CD4-positive, alpha-beta T cell (primary cell): ENCODE measurements at regions not wholly inside any gene's neighbourhood (a gene's known extent, or its start where the extent isn't known, plus 50 kb on each side); places are given as distances from the start of the nearest gene placed in this dataset.

Experiments
- ATAC-seq: fragments of 200-7000 bp; cut with Tn5 transposase; one replicate; pipeline ENCODE4 v1.10.0; 2022; ENCODE audit warnings: mild to moderate bottlenecking; ENCODE audit not compliant: poor library complexity
- CTCF ChIA-PET: fragments of 350-600 bp; sonication (Branson Sonifier 250); formaldehyde crosslinking; loops from one replicate; lab custom pipeline; 2021; ENCODE audit warnings: antibody characterized with exemption, inconsistent platforms; lab: Charles Lee
- POLR2A ChIA-PET: fragments of 350-600 bp; sonication (Branson Sonifier 250); formaldehyde crosslinking; loops from one replicate; lab custom pipeline; 2021; ENCODE audit warnings: antibody characterized with exemption, inconsistent platforms; lab: Charles Lee
- DNase-seq, 14 experiments: peaks; one replicate each; pipeline ENCODE4 v3.0.0-alpha.2; 2013 to 2020; ENCODE audit warnings: mixed read lengths in 2 of 14
- H3K27ac ChIP-seq, 2 donors: one replicate each; pipeline versions ENCODE4 v1.5.1 to v1.7.0; 2013; ENCODE audit warnings: low read length in 2 of 2, low read depth in 1 of 2, mild to moderate bottlenecking in 1 of 2
- H3K27me3 ChIP-seq, 2 experiments: 1 replicate in 1 of 2; 2 replicates in 1 of 2; pipeline versions ENCODE4 v1.6.1 to v1.7.0; 2013; ENCODE audit warnings: low read length in 2 of 2, control low read depth in 1 of 2, mild to moderate bottlenecking in 1 of 2, moderate library complexity in 1 of 2; ENCODE audit not compliant: insufficient read depth in 2 of 2, control insufficient read depth in 1 of 2
- H3K36me3 ChIP-seq: one replicate; pipeline ENCODE4 v1.6.1; 2013; ENCODE audit warnings: low read length, control low read depth; ENCODE audit not compliant: insufficient read depth
- H3K4me1 ChIP-seq: one replicate; pipeline ENCODE4 v1.6.1; 2013; ENCODE audit warnings: low read length, control low read depth; ENCODE audit not compliant: insufficient read depth
- H3K4me3 ChIP-seq: one replicate; pipeline ENCODE4 v1.5.1; 2013; ENCODE audit warnings: mild to moderate bottlenecking, low read length, moderate library complexity
- H3K9me3 ChIP-seq, 2 experiments: 1 replicate in 1 of 2; 2 replicates in 1 of 2; pipeline versions ENCODE4 v1.6.1 to v1.7.0; 2013; ENCODE audit warnings: low read length in 2 of 2, mild to moderate bottlenecking in 2 of 2, control low read depth in 1 of 2, moderate library complexity in 1 of 2; ENCODE audit not compliant: control insufficient read depth in 1 of 2, insufficient read depth in 1 of 2
- H3K27ac Mint-ChIP-seq: one replicate; pipeline ENCODE4 v1.8.0; 2020; ENCODE audit warnings: mixed read lengths
- H3K27me3 Mint-ChIP-seq: one replicate; pipeline ENCODE4 v1.8.0; 2021; ENCODE audit warnings: mixed read lengths
- H3K36me3 Mint-ChIP-seq: one replicate; pipeline ENCODE4 v1.8.0; 2021; ENCODE audit warnings: low read depth, mixed read lengths
- H3K4me1 Mint-ChIP-seq: one replicate; pipeline ENCODE4 v1.8.0; 2021; ENCODE audit warnings: low read depth, mixed read lengths
- H3K4me3 Mint-ChIP-seq: one replicate; pipeline ENCODE4 v1.8.0; 2020; ENCODE audit warnings: mild to moderate bottlenecking, mixed read lengths
- H3K9me3 Mint-ChIP-seq: one replicate; pipeline ENCODE4 v1.8.0; 2020; ENCODE audit warnings: mixed read lengths
- CTCF ChIP-seq: fragments of 200-600 bp; IDR thresholded peaks from one replicate; pipeline ENCODE4 v1.8.0; 2022; ENCODE audit warnings: antibody characterized with exemption, mild to moderate bottlenecking
- intact Hi-C, 2 experiments: fragments of 100-400 bp; cut with DNase I in 1 of 2; cut with micrococcal nuclease in 1 of 2; formaldehyde crosslinking; loops; one replicate each; pipeline versions ENCODE4 v1.15.1 to v1.9.0; 2023 to 2025; cut with DNase I, micrococcal nuclease

GRCh38 chr13:53719281-53719680 lies 690.7 kb downstream of the OLFM4 start:
- Mint-ChIP-seq H3K4me3 (no peak overlapping the region), H3K36me3 (no peaks in the 10 kb centered on the region), H3K4me1 (no peaks in the 10 kb centered on the region), H3K9me3 (peaks cover 11% of the 10 kb centered on the region), H3K27ac (no peak overlapping the region), H3K27me3 (no peaks in the 10 kb centered on the region)
- POLR2A ChIA-PET: no interaction called here
- H3K4me1 ChIP-seq: no peaks in the 10 kb centered on the region
- peaks cover 2 to 13% of the 10 kb centered on the region in 2 experiments for H3K9me3 ChIP-seq
- no peak for DNase-seq
- intact Hi-C loops: no loop called here
- TF ChIP-seq CTCF: no peak
- no peak overlapping the region for H3K27ac ChIP-seq
- no peak for ATAC-seq
- H3K36me3 ChIP-seq: no peaks in the 10 kb centered on the region
- CTCF ChIA-PET: no interaction called here
- H3K27me3 ChIP-seq: no peaks in the 10 kb centered on the region
- no peak overlapping the region for H3K4me3 ChIP-seq

- Mint-ChIP-seq H3K4me1 (no peaks in the 10 kb centered on the region), H3K27me3 (no peaks in the 10 kb centered on the region), H3K4me3 (no peak overlapping the region), H3K9me3 (peaks cover 10% of the 10 kb centered on the region), H3K36me3 (no peaks in the 10 kb centered on the region), H3K27ac (no peak overlapping the region)
- H3K36me3 ChIP-seq: no peaks in the 10 kb centered on the region
- H3K4me3 ChIP-seq: no peak overlapping the region
- no peak overlapping the region for H3K27ac ChIP-seq
- intact Hi-C loops: no loop called here
- ATAC-seq: no peak
- H3K27me3 ChIP-seq: no peaks in the 10 kb centered on the region
- no peaks in the 10 kb centered on the region for H3K4me1 ChIP-seq
- no peak for TF ChIP-seq CTCF
- ChIA-PET CTCF (no interaction called here), POLR2A (no interaction called here)
- H3K9me3 ChIP-seq: no peaks in the 10 kb centered on the region
- DNase-seq: no peak
These were observed 704.1 kb downstream of the OLFM4 start for GRCh38 chr13:53732664-53733063.

- Mint-ChIP-seq H3K27me3 (no peaks in the 10 kb centered on the region), H3K4me1 (no peaks in the 10 kb centered on the region), H3K9me3 (peaks cover 13% of the 10 kb centered on the region), H3K36me3 (no peaks in the 10 kb centered on the region), H3K27ac (no peak overlapping the region), H3K4me3 (no peak overlapping the region)
- intact Hi-C loops: no loop called here
- no peak for DNase-seq
- H3K4me3 ChIP-seq: no peak overlapping the region
- H3K27ac ChIP-seq: no peak overlapping the region
- H3K36me3 ChIP-seq: no peaks in the 10 kb centered on the region
- ChIA-PET POLR2A (no interaction called here), CTCF (no interaction called here)
- no peak for TF ChIP-seq CTCF
- H3K4me1 ChIP-seq: no peaks in the 10 kb centered on the region
- no peaks in the 10 kb centered on the region for H3K9me3 ChIP-seq
- no peaks in the 10 kb centered on the region for H3K27me3 ChIP-seq
- ATAC-seq: no peak
These were observed 715.3 kb downstream of the OLFM4 start for GRCh38 chr13:53743906-53744305.
